Activated CD4-positive, alpha-beta T cell treated with anti-CD3 and anti-CD28 coated beads for 48 hours (primary cell): ENCODE measurements at regions not wholly inside any gene's neighbourhood (a gene's known extent, or its start where the extent isn't known, plus 50 kb on each side); places are given as distances from the start of the nearest gene placed in this dataset.

Source experiments
- DNase-seq: peaks from one replicate; pipeline ENCODE4 v3.0.0-alpha.2; 2020

- DNase-seq = no peak
These were observed 54.3 kb downstream of the TMEM215 start for GRCh38 chr9:32837551-32838058.

DNA sequence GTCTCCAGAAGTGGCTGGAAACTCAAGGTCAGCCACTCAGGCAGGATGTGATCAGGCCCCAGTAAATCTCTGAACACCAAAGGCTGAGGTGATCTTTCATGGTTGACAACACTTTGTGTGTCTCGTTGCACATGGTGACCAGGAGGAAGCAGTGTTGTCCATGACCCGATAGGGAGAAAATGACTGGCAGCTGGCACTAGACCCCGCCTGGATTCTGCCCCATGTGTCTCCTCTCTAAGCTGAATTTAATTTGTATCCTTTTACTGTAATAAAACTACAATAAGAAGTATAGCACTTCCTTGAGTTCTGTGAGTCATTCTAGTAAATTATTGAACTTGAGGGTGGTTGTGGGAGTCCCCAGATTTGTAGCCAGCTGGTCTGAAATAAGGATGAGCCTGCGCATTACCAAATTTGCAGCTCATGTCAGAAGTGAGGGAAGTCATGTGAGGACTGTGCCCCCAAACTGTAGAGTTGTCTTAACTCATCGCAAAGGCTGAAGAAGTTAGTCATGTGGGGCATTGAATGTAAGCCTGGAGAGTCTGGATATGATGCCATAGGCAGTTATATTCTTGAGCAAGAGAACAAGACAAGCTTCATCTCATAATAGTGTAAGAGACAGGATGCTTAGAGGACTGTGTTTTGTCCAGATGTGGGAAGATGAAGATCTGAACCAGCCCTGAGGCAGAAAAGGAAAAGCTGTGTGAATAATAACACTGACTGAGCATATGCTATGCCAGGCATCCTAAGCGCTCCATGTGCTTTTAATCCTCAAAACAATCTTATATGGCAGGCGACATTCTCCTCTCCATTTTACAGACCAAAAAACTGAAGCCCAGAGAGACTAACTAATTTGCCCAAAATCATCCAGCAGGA, 55.9 kb downstream of the TMEM215 start:
- no peak for DNase-seq

DNA sequence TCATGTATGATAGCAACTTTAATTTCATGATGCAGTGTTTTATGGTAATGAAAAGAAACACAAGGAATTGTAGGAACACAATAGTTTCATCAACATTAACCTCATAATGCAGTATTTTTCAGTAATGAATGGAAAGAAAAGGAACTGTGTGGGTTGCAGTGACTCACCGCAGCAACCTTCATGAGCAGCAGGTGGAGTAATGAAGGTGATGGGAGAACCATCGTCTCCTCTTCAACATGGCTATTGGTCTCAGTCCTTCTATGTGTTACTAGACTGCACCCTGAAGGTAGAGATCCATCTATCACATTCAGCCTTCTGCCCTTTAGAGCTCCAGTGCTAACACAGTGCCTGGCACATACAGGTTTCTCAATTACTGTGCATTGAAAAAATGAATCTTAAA, 58.0 kb downstream of the TMEM215 start:
- peak; percentile 4 for DNase-seq

DNA sequence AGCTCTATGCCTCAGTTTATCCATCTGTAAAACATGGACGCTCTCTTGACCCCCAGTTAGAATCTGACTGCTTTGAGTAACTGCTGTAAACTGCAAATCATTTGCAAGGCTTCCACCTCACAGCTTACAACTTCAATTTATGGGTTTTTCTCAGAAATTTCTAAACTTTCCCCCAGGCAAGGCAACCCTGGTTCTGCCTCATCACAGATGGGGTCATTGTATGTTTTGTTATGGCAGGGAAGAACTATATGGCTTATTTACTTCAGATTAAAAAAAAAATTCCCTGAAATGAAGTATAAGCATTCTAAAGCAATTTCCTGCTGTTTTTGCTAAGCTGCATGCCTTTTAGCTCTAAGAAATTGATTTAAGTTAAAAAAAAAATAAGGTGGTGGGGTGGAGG, 60.0 kb downstream of the TMEM215 start:
- DNase-seq = no peak

- no peak for DNase-seq
These were observed 60.9 kb downstream of the TMEM215 start for GRCh38 chr9:32844259-32844658.

DNA sequence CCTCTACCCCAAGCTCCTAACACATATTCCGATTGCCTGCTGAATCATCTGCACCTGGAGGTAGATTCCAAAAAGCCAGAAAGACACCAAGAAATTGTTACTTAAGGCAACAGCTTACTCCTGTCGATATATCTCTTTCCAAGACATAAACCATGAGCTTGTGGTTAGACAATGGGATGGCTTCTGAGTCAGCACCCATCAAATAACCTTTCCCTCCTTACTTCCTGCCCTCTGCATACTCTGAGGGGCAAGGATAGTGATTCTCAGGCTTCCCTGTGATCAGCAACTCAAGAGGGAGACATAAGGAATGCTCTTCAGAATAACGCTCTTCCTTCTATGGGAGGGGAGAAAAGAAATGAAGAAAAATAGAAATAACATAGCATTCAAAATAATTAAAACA, 70.9 kb downstream of the TMEM215 start:
- no peak for DNase-seq

GRCh38 chr9:32855752-32856151, 72.4 kb downstream of the TMEM215 start:
- no peak for DNase-seq

DNA sequence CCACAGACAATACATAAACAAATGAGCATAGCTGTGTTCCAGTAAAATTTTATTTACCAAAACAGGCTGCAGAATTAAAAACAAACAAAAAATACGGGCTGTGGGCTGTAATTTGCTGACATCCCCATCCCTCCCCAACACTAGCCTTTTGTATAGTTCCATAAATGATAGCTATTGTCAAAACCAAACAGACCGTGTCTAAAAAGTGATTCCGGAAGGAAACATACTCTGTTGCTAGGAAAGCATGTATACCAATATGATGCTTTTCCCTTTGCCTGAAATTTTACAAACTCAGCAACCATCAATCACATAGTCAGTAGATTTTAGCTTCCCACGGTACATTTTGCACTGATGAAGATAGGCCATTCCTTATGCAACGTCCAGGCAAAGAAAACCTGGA, 80.0 kb downstream of the TMEM215 start:
- no peak for DNase-seq

DNA sequence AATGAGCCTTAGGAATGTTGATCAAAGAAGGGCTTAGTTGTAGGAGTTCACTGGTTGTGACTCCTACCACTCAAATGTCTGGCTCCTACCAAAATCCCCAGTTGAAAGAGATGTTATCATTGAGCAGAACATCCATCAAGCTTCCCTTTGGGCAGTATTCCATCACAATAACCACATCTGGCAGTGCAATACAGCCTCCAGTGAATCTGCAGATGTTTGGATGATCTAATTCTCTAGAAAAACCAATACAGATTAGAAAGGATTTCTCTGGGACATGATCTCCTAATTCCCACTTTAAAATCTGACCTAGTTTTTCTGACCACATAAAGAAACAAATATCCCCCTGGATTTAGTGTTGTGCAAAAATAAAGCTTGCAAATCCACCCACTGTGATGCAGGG, 81.6 kb downstream of the TMEM215 start:
- DNase-seq = no peak

GRCh38 chr9:32866273-32866672, 82.9 kb downstream of the TMEM215 start:
- peak; percentile 10 for DNase-seq

- no peak for DNase-seq
These were observed 83.7 kb downstream of the TMEM215 start for GRCh38 chr9:32867026-32867425.

GRCh38 chr9:32867601-32868204, 84.4 kb downstream of the TMEM215 start:
- no peak for DNase-seq

- DNase-seq = no peak
These were observed 86.1 kb downstream of the TMEM215 start for GRCh38 chr9:32869404-32869803.

- no peak for DNase-seq
These were observed 89.8 kb downstream of the TMEM215 start for GRCh38 chr9:32873131-32873530.

DNA sequence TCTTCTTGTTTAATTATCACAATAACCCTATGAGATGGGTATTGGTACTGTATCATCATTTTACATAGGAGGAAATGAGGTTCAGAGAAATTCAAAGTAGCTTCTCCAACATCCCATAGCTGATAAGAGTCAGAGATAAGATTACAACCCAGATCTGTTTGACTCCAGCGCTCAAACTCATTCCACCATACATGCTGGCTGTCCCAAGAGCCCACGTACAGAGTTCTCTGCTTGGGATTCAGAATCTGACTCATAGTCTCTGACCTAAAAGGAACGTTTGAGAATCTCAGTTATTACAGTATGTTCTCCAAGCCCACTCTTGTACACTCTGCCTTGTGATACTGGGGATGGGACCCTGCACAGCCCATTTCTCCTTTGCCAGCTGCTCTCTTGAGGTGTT, 90.2 kb downstream of the TMEM215 start:
- DNase-seq = no peak

DNA sequence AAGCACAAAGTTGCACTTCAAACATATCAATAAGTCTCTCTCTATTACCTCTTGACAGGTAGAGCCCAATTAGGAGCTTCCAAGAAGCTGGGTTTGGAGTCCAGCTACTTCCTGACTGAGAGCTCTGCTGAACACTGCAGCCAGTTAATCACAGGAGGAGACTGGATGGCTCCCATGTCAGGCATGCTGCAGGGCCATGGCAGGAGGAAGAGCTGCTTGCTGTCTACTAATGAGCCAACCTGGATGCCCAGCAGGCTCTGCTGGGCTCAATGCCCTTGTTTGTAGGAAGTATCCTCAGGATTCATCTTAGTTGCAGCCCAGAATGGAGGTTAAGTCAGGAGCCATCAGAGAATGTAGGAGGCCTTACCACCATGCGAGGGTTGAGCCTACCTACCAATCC, 91.9 kb downstream of the TMEM215 start:
- no peak for DNase-seq

DNA sequence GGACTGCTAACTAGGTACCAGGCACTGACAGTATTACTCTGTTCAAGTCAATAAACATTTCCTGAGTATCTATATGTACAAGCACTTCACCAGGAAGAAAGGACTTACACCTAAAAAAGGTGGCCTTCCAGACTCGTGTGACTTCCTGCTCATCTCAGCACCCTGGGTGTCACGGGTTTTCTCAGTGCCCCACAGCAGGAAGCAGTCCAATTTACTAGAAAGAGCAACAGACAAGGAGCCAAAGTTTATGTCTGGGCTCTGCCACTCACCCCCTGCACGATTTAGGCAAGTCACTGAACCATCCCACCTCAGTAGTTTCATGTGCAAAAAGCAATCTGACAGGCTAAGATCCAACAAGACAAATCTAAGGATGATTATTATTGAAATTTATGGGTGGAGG, 92.4 kb downstream of the TMEM215 start:
- DNase-seq = no peak

GRCh38 chr9:32877103-32877502, 93.8 kb downstream of the TMEM215 start:
- DNase-seq = no peak

DNA sequence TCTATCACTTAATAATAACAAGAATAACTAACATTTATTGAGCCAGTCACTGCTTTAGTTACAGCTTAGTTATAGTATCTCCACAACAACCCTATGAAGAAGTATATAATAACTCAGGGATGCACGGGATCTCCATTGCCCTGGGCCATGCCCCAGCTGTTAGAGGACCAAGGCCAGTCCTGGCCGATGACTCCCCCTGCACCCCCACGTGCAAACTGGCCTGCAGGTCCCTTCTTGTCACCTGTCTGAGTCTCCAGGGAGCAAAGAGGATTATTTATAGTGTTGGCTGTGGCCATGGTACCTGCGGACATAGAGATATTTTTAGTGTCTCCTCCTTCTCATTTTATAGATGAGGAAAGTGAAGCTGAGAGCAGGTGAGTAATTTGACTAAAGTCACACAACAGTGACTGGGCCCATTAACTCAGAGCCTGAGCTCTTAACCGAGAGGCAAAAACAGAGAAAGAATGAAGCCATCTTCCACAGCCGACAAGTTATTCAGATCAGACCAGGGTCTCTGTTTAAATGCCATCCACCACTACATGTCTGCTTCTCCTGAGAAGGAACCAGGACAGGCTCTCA, 94.4 kb downstream of the TMEM215 start:
- DNase-seq = no peak

DNA sequence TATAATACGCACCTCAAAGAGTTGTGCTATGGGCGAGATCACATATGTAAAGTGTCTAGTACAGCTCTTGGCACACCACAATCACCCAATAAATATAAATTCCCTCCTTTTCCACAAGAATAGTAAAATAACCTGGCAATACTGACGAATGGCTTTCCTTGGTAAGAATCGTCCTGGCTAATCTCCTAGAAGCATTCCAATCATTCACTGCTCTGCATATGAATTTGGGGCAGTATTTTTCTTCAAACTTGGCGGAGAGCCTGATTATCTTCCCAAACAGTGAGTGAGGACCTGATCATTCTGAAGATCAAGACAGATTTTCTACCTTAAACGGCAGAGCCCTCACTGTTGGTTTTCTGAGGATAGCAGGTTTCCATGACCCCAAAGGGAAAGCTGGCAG, 96.0 kb downstream of the TMEM215 start:
- DNase-seq = no peak

DNA sequence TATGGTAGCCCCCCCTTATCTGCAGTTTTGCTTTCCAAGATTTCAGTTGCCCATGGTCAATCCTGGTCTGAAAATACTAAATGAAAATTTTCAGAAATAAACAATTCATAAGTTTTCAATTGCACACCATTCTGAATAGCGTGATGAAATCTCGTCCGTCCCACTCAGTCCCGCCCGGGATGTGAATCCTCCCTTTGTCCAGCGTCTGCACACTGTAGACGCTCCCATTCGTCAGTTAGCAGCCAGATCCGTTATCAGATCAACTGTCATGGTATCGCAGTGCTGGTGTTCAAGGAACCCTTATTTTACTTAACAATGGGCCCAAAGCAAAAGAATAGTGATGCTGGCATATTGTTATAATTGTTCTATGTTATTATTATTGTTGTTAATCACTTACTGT, 98.6 kb downstream of the TMEM215 start:
- no peak for DNase-seq

GRCh38 chr9:32882705-32883104, 99.4 kb downstream of the TMEM215 start:
- no peak for DNase-seq

DNA sequence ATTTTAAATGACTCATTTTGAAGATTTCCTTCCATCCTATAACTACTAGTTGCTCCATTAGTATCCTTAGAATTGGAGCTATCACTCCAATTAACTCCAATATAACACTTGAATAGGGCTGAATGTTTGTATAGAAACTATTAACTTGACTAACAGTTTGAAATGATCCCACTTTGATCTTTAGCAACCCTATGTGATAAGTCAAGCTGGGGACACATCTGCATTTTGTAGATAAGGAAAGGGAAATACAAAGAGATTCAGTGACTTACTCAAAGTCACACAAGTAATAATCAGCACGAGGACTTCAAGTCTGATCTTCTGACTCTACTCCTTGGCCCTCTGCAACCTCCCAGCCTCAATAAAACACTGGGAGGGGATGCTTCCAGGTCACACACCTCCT, 101.1 kb downstream of the TMEM215 start:
- no peak for DNase-seq

- no peak for DNase-seq
These were observed 102.7 kb downstream of the TMEM215 start for GRCh38 chr9:32886021-32886420.
